HepG2 (cell line): ENCODE measurements at regions not wholly inside any gene's neighbourhood (a gene's known extent, or its start where the extent isn't known, plus 50 kb on each side); places are given as distances from the start of the nearest gene placed in this dataset.

Experiments used
- ATAC-seq: fragments of 200-7000 bp; cut with Tn5 transposase; 3 replicates; pipeline ENCODE4 v1.9.1; 2020; ENCODE audit warnings: mild to moderate bottlenecking, moderate library complexity
- BruUV-seq: library from RNA; stranded (reverse); fragments of 400-500 nt; replicated peaks from 2 replicates; lab custom pipeline; 2021; lab: Mats Ljungman, UMichigan
- CTCF ChIA-PET: fragments of 300-600 bp; formaldehyde crosslinking; extraction: SDS; loops from one replicate; lab custom pipeline; 2021; ENCODE audit warnings: low total read pairs, inconsistent platforms, low intra/inter-chr PET ratio; lab: Yijun Ruan, JAX
- POLR2A ChIA-PET: fragments of 350-600 bp; sonication (Branson Sonifier 250); formaldehyde crosslinking; loops from one replicate; lab custom pipeline; 2020; ENCODE audit warnings: antibody characterized with exemption, inconsistent platforms; lab: Yijun Ruan, JAX
- DNase-seq: peaks from one replicate; pipeline ENCODE4 v3.0.0-alpha.2; 2015; ENCODE audit warnings: low spot score
- FAIRE-seq: peaks from 3 replicates; lab custom pipeline; 2011; peaks lifted over from hg19 to GRCh38; lab: Jason Lieb, UNC
- H2AFZ ChIP-seq: one replicate; pipeline ENCODE4 v1.6.1; 2011; ENCODE audit warnings: low read length, inconsistent platforms
- H3K27ac ChIP-seq: fragments of 300-600 bp; 3 replicates; pipeline ENCODE4 v1.8.0; 2011; ENCODE audit warnings: mixed run types, mild to moderate bottlenecking, mixed read lengths, low read length, inconsistent platforms; ENCODE audit not compliant: insufficient read depth; ENCODE audit errors: extremely low read length
- H3K27me3 ChIP-seq, 2 experiments: fragments of 200-600 bp in 1 of 2; 2 replicates in 1 of 2; 3 replicates in 1 of 2; pipeline versions ENCODE4 v1.6.0 to v1.8.0; 2011; ENCODE audit warnings: low read length in 2 of 2, mild to moderate bottlenecking in 2 of 2, moderate library complexity in 2 of 2, inconsistent platforms in 1 of 2; ENCODE audit not compliant: insufficient read depth in 2 of 2, control insufficient read depth in 1 of 2
- H3K36me3 ChIP-seq, 2 experiments: fragments of 200-600 bp in 1 of 2; replicated peaks in 1 of 2; 2 replicates in 1 of 2; 3 replicates in 1 of 2; pipeline versions ENCODE4 v1.5.1 to v1.8.0; 2011; ENCODE audit warnings: low read length in 2 of 2, inconsistent platforms in 1 of 2; ENCODE audit not compliant: insufficient read depth in 2 of 2, control insufficient read depth in 1 of 2
- H3K4me1 ChIP-seq: 2 replicates; pipeline ENCODE4 v1.5.1; 2012; ENCODE audit warnings: low read length, inconsistent platforms; ENCODE audit not compliant: insufficient read depth
- H3K4me2 ChIP-seq: 2 replicates; pipeline ENCODE4 v1.6.0; 2011; ENCODE audit warnings: low read depth, low read length, inconsistent platforms
- H3K4me3 ChIP-seq, 3 experiments: fragments of 200-600 bp in 1 of 3; sonication (generic), shearing (Covaris generic) in 1 of 3; replicated peaks in 1 of 3; 2 replicates each; pipeline ENCODE4 v1.5.1; 2011 to 2016; ENCODE audit warnings: low read length in 3 of 3, inconsistent platforms in 2 of 3, low read depth in 2 of 3, mild to moderate bottlenecking in 2 of 3, control low read depth in 1 of 3, mixed read lengths in 1 of 3; ENCODE audit not compliant: insufficient read depth in 1 of 3
- H3K79me2 ChIP-seq: one replicate; pipeline ENCODE4 v1.6.1; 2011; ENCODE audit warnings: low read length, inconsistent platforms; ENCODE audit not compliant: insufficient read depth
- H3K9ac ChIP-seq: 2 replicates; pipeline ENCODE4 v1.6.0; 2011; ENCODE audit warnings: mild to moderate bottlenecking, low read depth, low read length, inconsistent platforms; ENCODE audit not compliant: insufficient read depth
- H3K9me3 ChIP-seq: 2 replicates; pipeline ENCODE4 v1.5.1; 2012; ENCODE audit warnings: mild to moderate bottlenecking, low read length
- H4K20me1 ChIP-seq: 2 replicates; pipeline ENCODE4 v1.6.0; 2011; ENCODE audit warnings: inconsistent platforms, mild to moderate bottlenecking, low read length, moderate library complexity; ENCODE audit not compliant: insufficient read depth
- CHD4 ChIP-seq: fragments of 200-600 bp; sonication (generic); IDR thresholded peaks from 2 replicates; pipeline ENCODE4 v1.7.0; 2017; ENCODE audit warnings: mild to moderate bottlenecking, low read length, borderline replicate concordance
- FOXK2 ChIP-seq: fragments of 450-650 bp; IDR thresholded peaks from 2 replicates; pipeline ENCODE4 v1.6.1; 2016
- GABPB1 ChIP-seq: IDR thresholded peaks from 2 replicates; pipeline ENCODE4 v1.6.1; 2016; ENCODE audit warnings: mild to moderate bottlenecking, missing genetic modification reagents, moderate library complexity, missing compliant biosample characterization
- HOXD1 ChIP-seq: sonication (generic); formaldehyde crosslinking; IDR thresholded peaks from 2 replicates; pipeline ENCODE4 v1.5.0; 2020; ENCODE audit warnings: missing genetic modification reagents
- JARID2 ChIP-seq: sonication (generic); formaldehyde crosslinking; IDR thresholded peaks from 2 replicates; pipeline ENCODE4 v1.8.1; 2023; ENCODE audit warnings: missing genetic modification reagents, inconsistent platforms; ENCODE audit not compliant: insufficient replicate concordance
- KAT2B ChIP-seq: fragments of 150-350 bp; IDR thresholded peaks from 2 replicates; pipeline ENCODE4 v1.6.1; 2014; ENCODE audit warnings: low read depth, low read length, borderline replicate concordance
- MXD1 ChIP-seq: sonication (generic); formaldehyde crosslinking; IDR thresholded peaks from 2 replicates; pipeline ENCODE4 v1.4.0; 2020; ENCODE audit warnings: mild to moderate bottlenecking, missing genetic modification reagents
- NFE2L2 ChIP-seq: fragments of 150-350 bp; IDR thresholded peaks from 2 replicates; pipeline ENCODE4 v1.6.1; 2014; ENCODE audit warnings: low read length
- PAWR ChIP-seq: sonication (generic); formaldehyde crosslinking; IDR thresholded peaks from 2 replicates; pipeline ENCODE4 v1.4.0; 2020; ENCODE audit warnings: missing genetic modification reagents, mild to moderate bottlenecking, borderline replicate concordance
- REPIN1 ChIP-seq: sonication (generic); formaldehyde crosslinking; IDR thresholded peaks from 2 replicates; pipeline ENCODE4 v1.8.0; 2022; ENCODE audit warnings: missing genetic modification reagents, low read depth, mild to moderate bottlenecking, borderline replicate concordance
- SMARCC2 ChIP-seq: fragments of 450-650 bp; IDR thresholded peaks from 2 replicates; pipeline ENCODE4 v1.6.1; 2017; ENCODE audit warnings: antibody characterized with exemption, mild to moderate bottlenecking
- SNAI1 ChIP-seq: sonication (generic); formaldehyde crosslinking; IDR thresholded peaks from 2 replicates; pipeline ENCODE4 v1.5.0; 2020; ENCODE audit warnings: mild to moderate bottlenecking, missing genetic modification reagents, borderline replicate concordance
- SOX13 ChIP-seq, 3 experiments: fragments of 450-650 bp in 1 of 3; sonication (generic) in 1 of 3; formaldehyde crosslinking in 1 of 3; IDR thresholded peaks in 2 of 3; conservative IDR thresholded peaks in 1 of 3; 2 replicates each; pipeline versions ENCODE4 v1.5.0 to v1.6.1; 2016 to 2020; ENCODE audit warnings: antibody characterized with exemption in 1 of 3, mild to moderate bottlenecking in 1 of 3, missing compliant biosample characterization in 1 of 3, missing genetic modification reagents in 1 of 3, moderate library complexity in 1 of 3
- ZBTB21 ChIP-seq: sonication (generic); formaldehyde crosslinking; IDR thresholded peaks from 2 replicates; pipeline ENCODE4 v1.4.0; 2020; ENCODE audit warnings: missing genetic modification reagents
- ZNF558 ChIP-seq: sonication (generic); formaldehyde crosslinking; IDR thresholded peaks from 2 replicates; pipeline ENCODE4 v1.9.0; 2022; ENCODE audit warnings: mild to moderate bottlenecking, missing genetic modification reagents, borderline replicate concordance
- ZNF816 ChIP-seq: sonication (generic); formaldehyde crosslinking; IDR thresholded peaks from 2 replicates; pipeline ENCODE4 v1.8.0; 2022; ENCODE audit warnings: missing genetic modification reagents, mild to moderate bottlenecking, borderline replicate concordance
- ZXDC ChIP-seq: sonication (generic); formaldehyde crosslinking; IDR thresholded peaks from 2 replicates; pipeline ENCODE4 v1.5.0; 2020; ENCODE audit warnings: mild to moderate bottlenecking, missing genetic modification reagents
- WGBS: methylation state at CpG from one replicate; pipeline ENCODE4 v1.1.6; 2017; ENCODE audit warnings: low lambda C conversion rate; 5-methylcytosine and 5-hydroxymethylcytosine counted together
- in situ Hi-C: cut with HindIII; loops from 2 replicates; pipeline ENCODE4 v1.10.0; 2017; ENCODE audit warnings: low pct_unique_long_range_greater_than_20kb; ENCODE audit not compliant: extremely low pct_ligation_motif_present
- intact Hi-C: fragments of 100-400 bp; cut with micrococcal nuclease; formaldehyde crosslinking; loops from one replicate; pipeline ENCODE4 v1.10.0; 2022; ENCODE audit not compliant: unreplicated experiment
- TF ChIP-seq, protein P1 (sequence below): sonication (generic); formaldehyde crosslinking; IDR thresholded peaks from 2 replicates; pipeline ENCODE4 v1.4.0; 2020; ENCODE audit warnings: missing genetic modification reagents

GRCh38 chr5:15260356-15261268 lies 239.4 kb upstream of the FBXL7 start (continued):
- TF ChIP-seq HOXD1 (CRISPR knock-in tag) (no peak), ZNF558 (CRISPR knock-in tag) (no peak), ZXDC (CRISPR knock-in tag) (no peak)
- TF ChIP-seq, all 625 proteins: peak for 0

DNA sequence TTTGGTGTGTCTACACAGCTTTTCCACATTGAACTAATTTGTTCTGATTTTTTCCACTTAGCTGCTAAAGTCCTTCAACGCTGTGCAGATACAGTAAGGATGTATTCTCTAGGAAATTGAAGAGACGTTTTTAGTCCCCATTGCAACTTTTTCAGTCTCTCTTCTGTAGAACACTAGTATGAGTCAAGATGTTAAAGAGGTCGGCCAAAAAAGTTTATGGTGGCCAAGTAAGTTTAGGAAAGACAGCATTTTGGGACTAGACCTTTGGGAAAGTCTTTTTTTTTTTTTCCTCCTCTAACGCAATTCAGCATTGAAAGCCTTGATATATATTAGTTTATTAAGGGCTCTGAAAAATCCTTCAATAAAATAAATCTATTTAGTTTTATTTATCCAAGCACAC lies 243.5 kb upstream of the FBXL7 start:
- H2AFZ ChIP-seq, result no peak overlapping the region
- ATAC-seq (no peak), DNase-seq (no peak), FAIRE-seq (no peak)
- H3K27me3 ChIP-seq, result no peaks in the 10 kb centered on the region
- POLR2A ChIA-PET, result no interaction called here
- H3K27ac ChIP-seq, result no peak overlapping the region
- 2% methylated on average over 4 of the region's 4 CpGs for WGBS
- H3K36me3 ChIP-seq, result no peaks in the 10 kb centered on the region
- no TSS peak for BruUV-seq
- H3K4me3 ChIP-seq, result no peak overlapping the region
- H3K4me1 ChIP-seq, result no peaks in the 10 kb centered on the region
- no peaks in the 10 kb centered on the region for H3K9me3 ChIP-seq
- CTCF ChIA-PET, result no interaction called here
- H3K4me2 ChIP-seq, result no peak overlapping the region
- no peak overlapping the region for H3K9ac ChIP-seq
- no peaks in the 10 kb centered on the region for H4K20me1 ChIP-seq
- H3K79me2 ChIP-seq, result no peaks in the 10 kb centered on the region
- in situ Hi-C loops (no loop called here), intact Hi-C loops (no loop called here)
- no peak for TF ChIP-seq SOX13 (IDR thresholded peaks at IDR 0.05)
- TF ChIP-seq SOX13 (CRISPR knock-in tag; conservative IDR thresholded peaks at IDR 0.05 in 1 of 2, IDR thresholded peaks at IDR 0.05 in 1 of 2), result no peak
- TF ChIP-seq NFE2L2, result no peak
- no peak for TF ChIP-seq MXD1 (CRISPR knock-in tag)
- TF ChIP-seq SNAI1 (CRISPR knock-in tag), result no peak
- no peak for TF ChIP-seq PAWR (CRISPR knock-in tag)
- TF ChIP-seq ZNF816, result no peak
- no peak for TF ChIP-seq REPIN1 (CRISPR knock-in tag)
- no peak for TF ChIP-seq GABPB1 (CRISPR knock-in tag)
- TF ChIP-seq ZBTB21, result no peak
- TF ChIP-seq KAT2B, result no peak
- TF ChIP-seq, protein P1, sequence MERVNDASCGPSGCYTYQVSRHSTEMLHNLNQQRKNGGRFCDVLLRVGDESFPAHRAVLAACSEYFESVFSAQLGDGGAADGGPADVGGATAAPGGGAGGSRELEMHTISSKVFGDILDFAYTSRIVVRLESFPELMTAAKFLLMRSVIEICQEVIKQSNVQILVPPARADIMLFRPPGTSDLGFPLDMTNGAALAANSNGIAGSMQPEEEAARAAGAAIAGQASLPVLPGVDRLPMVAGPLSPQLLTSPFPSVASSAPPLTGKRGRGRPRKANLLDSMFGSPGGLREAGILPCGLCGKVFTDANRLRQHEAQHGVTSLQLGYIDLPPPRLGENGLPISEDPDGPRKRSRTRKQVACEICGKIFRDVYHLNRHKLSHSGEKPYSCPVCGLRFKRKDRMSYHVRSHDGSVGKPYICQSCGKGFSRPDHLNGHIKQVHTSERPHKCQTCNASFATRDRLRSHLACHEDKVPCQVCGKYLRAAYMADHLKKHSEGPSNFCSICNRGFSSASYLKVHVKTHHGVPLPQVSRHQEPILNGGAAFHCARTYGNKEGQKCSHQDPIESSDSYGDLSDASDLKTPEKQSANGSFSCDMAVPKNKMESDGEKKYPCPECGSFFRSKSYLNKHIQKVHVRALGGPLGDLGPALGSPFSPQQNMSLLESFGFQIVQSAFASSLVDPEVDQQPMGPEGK (CRISPR knock-in tag), result no peak
- TF ChIP-seq FOXK2, result no peak
- no peak for TF ChIP-seq SMARCC2
- no peak for TF ChIP-seq CHD4
- no peak for TF ChIP-seq JARID2
